Activated naive CD4-positive, alpha-beta T cell treated with anti-CD3 and anti-CD28 coated beads, Interleukin-2, amount 50 U/mL, for 72 hours (primary cell): ENCODE measurements at regions not wholly inside any gene's neighbourhood (a gene's known extent, or its start where the extent isn't known, plus 50 kb on each side); places are given as distances from the start of the nearest gene placed in this dataset.

ENCODE experiments used
- ATAC-seq, 2 donors: fragments of 150-1000 bp; cut with Tn5 transposase; 2 replicates each; pipeline ENCODE4 v1.10.0; 2021; ENCODE audit warnings: mild to moderate bottlenecking in 2 of 2, moderate library complexity in 2 of 2
- DNase-seq, 2 donors: peaks; one replicate each; pipeline ENCODE4 v3.0.0; 2021 to 2022; ENCODE audit warnings: low spot score in 2 of 2
- H3K27ac Mint-ChIP-seq, 2 donors: one replicate each; pipeline ENCODE4 v1.8.0; 2022; ENCODE audit warnings: mild to moderate bottlenecking in 2 of 2, mixed read lengths in 2 of 2
- H3K36me3 Mint-ChIP-seq, 2 donors: one replicate each; pipeline ENCODE4 v1.8.0; 2022; ENCODE audit warnings: mixed read lengths in 2 of 2
- H3K9me3 Mint-ChIP-seq, 2 donors: one replicate each; pipeline ENCODE4 v1.8.0; 2022; ENCODE audit warnings: mixed read lengths in 2 of 2

DNA sequence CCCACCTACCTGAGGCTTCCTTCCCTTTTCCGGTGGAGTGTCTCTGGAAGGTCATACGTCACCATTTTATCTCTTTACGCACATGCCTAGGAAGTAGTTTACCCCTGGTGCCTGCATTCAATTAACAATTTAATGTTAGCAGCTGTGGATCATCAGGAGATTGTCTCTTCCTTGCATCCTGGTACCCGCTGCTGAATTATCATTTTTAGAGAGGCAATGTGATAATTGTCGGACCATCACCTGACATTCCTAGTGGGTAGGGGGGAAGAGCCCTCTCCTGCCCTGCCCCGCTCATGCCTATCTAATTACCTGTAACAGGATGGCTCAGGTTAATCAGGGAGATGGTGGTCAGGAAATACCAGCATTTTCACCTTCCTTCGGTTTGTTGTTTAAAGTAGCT lies 863.6 kb downstream of the RPA4 start:
- Mint-ChIP-seq H3K36me3 (no peaks in the 10 kb centered on the region), H3K27ac (no peak overlapping the region), H3K9me3 (no peaks in the 10 kb centered on the region)
- ATAC-seq (no peak), DNase-seq (no peak)

DNA sequence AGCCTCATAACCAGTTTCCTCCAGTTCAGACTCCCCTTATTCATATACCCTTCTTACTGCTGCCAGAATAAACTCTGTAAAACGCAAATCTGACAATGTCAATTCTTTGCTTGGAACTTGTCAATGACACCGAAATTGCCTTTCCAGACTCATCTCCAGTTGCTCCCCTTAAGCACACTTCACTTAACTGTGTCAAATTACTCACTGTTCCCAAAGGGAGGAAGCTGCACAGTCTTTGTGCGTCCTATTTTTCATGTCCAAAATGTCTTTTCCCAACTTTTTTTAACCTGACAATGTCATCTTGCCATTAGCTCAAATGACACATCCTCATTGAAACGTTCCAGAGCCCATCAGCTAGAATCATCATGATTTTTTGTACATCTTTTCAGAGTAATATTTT lies 867.3 kb downstream of the RPA4 start:
- H3K9me3 Mint-ChIP-seq: no peaks in the 10 kb centered on the region
- H3K36me3 Mint-ChIP-seq: no peaks in the 10 kb centered on the region
- no peak for ATAC-seq

DNA sequence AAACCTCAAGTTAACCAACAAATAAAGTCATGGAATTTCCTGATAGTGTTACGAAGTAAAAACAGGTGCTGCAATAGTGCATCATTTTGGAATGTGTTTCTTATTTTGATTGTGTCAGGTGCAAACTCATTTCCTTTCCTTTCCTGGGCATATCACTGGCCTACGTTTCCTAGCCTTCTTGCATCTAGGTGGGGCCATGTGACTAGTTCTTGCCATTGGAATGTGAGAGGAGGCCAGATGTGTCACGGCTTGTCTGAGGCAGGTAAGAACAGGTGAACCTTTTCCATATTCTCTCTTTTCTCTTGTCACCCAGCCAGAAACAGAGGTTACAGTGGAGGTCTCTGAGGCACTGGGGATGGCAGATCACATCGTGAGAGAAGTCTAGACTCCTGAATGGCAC lies 868.0 kb downstream of the RPA4 start:
- no peaks in the 10 kb centered on the region for H3K36me3 Mint-ChIP-seq
- H3K27ac Mint-ChIP-seq: no peak overlapping the region
- DNase-seq (no peak), ATAC-seq (no peak)
- H3K9me3 Mint-ChIP-seq: no peaks in the 10 kb centered on the region

More for the DNA sequence above, 867.3 kb downstream of the RPA4 start:
- DNase-seq: no peak
- no peak overlapping the region for H3K27ac Mint-ChIP-seq

DNA sequence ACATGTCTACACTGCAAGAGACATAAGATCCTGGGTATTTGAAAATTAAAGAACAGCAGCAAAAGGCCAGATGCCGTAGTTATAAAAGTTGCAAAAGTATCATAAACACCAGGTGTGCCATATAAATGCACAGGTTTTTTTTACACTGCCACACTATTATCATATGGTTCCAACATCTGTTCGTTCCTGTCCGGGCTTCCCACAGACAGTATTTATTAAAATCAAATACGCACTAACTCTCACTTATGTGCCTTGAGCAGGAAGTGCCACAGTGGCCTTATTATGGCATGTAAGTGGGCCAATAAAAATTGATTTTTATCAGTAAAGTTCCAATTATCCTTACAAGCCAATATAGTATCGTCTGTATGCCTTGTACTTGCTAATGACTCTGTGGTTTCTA lies 873.2 kb downstream of the RPA4 start:
- Mint-ChIP-seq H3K9me3 (no peaks in the 10 kb centered on the region), H3K36me3 (no peaks in the 10 kb centered on the region), H3K27ac (no peak overlapping the region)
- DNase-seq (no peak), ATAC-seq (no peak)

DNA sequence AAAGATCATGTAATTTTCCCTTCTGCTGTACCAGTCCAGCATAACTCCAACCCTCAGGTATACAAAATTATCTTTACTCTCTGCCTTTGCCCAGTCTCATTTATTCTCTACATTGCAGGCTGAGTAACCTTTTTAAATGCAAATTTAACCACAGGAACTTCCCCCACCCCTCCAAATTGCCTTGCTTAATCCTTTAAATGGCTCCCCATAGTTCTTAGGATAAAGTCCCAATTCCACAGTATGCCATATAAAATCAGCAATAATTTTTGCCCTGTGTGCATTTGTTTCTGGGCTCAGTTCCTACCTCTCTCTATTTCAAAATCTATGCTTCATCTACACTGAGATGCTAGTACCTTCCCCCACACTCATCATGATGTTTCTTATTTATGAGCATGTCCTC lies 879.7 kb downstream of the RPA4 start:
- H3K9me3 Mint-ChIP-seq: no peaks in the 10 kb centered on the region
- DNase-seq (no peak), ATAC-seq (no peak)
- H3K36me3 Mint-ChIP-seq: no peaks in the 10 kb centered on the region
- no peak overlapping the region for H3K27ac Mint-ChIP-seq

DNA sequence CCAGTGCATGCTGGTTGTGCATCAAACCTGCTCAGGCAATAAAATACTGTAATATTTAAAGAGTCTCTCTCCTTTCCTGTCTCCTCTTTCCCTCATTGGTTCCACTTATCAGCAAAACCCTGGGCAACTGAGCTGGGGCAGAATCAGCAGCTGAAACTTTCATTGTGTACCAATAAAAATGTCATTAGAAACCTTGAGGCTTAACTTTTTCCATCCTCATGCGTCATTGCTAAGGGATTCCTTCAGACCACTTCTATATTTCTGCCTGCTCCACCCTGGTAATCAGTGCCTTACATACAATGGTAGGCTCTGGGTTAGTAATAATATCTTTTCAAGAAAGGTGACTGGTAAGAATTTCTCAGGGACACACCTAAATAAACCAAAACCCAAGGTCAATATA lies 880.3 kb downstream of the RPA4 start:
- no peak for DNase-seq

DNA sequence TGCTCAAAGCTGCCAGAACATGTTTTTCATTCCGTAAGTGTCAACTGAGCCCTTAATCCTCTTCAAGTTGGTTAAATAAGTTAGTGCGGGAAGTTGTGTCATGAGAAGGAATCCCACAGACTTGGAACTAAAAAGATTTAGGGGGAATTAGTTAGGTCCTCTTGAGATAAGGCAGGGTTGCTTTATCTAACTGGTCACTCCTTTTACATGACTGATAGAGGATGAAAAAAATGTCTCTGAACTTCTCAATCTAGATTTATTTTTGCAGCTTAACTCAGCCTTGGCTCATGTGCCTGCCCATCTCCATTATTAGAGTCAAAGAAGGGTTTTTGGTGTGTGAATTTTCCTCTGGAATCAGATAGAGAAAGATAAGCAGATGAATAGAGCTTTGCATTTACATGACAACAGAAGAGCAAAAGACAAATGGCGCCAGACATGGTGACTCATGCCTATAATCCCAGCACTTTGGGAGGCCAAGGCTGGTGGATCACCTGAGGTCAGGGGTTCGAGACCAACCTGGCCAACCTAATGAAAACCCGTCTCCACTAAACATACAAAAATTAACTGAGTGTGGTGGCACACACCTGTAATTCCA lies 882.9 kb downstream of the RPA4 start:
- no peaks in the 10 kb centered on the region for H3K9me3 Mint-ChIP-seq
- ATAC-seq (no peak), DNase-seq (no peak)
- no peak overlapping the region for H3K27ac Mint-ChIP-seq
- no peaks in the 10 kb centered on the region for H3K36me3 Mint-ChIP-seq

More for the DNA sequence above, 880.3 kb downstream of the RPA4 start:
- no peak for ATAC-seq
- Mint-ChIP-seq H3K36me3 (no peaks in the 10 kb centered on the region), H3K27ac (no peak overlapping the region), H3K9me3 (no peaks in the 10 kb centered on the region)

DNA sequence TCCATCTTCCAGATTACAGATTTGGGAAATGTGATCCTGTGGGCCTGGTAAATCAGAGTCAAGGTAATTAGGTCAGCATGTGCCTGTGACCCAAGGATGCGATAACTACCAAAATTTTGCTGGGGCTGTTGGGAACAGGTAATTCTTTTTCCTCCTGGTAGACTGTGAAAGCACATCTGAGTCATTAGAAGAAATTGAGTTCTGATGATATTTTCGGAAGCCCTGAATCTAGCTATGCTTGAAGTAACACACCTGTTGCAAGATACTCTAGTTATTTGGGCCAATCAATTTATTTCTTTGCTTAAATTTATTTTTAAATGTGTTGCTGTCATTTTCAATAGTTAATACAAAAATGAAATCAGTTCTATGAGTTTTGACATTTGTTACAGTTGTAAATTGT lies 903.6 kb downstream of the RPA4 start:
- no peaks in the 10 kb centered on the region for H3K36me3 Mint-ChIP-seq
- DNase-seq (no peak), ATAC-seq (no peak)
- no peak overlapping the region for H3K27ac Mint-ChIP-seq
- H3K9me3 Mint-ChIP-seq: peaks cover 3 to 4% of the 10 kb centered on the region in 2 donors

DNA sequence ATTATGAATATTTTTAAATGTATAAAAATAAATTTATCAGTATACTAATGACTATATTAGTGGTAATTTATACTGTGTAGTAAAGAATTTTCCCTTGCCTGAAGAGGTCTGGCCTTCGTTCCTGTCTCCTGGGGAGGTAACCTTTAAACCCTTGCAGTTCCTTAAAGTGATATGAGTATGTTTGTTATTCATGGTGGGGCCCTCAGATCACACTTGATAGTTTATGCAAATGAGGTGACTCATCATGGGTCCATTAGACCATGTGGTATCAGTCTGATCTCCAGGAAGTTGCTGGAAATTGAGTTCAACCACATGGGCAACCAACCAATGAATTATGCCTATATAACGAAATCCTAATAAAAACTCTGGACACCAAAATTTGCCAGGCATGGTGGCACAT lies 904.1 kb downstream of the RPA4 start:
- DNase-seq (no peak), ATAC-seq (no peak)
- Mint-ChIP-seq H3K9me3 (peaks cover 0 to 4% of the 10 kb centered on the region in 2 donors), H3K27ac (no peak overlapping the region), H3K36me3 (no peaks in the 10 kb centered on the region)

DNA sequence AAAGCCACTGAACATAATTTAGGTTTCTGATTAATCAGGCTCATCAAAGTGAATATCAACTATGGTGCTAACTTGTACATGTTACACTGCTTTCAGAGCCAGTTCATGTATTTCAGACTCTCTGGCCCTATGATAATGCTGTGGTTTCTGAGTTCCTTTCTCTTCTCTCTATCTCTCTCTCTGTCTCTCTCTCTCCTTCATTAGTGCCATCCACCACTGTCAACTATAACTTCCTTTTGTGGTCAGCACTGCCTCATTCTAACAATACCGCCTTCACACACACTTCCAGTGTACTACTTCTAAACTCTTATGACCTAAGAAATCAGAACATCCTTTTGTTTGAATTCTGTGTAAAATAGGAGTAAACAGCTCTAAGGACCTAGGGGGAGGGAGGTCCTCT lies 907.1 kb downstream of the RPA4 start:
- Mint-ChIP-seq H3K9me3 (peaks cover 0 to 4% of the 10 kb centered on the region in 2 donors), H3K27ac (no peak overlapping the region), H3K36me3 (no peaks in the 10 kb centered on the region)
- no peak for DNase-seq
- ATAC-seq: no peak

DNA sequence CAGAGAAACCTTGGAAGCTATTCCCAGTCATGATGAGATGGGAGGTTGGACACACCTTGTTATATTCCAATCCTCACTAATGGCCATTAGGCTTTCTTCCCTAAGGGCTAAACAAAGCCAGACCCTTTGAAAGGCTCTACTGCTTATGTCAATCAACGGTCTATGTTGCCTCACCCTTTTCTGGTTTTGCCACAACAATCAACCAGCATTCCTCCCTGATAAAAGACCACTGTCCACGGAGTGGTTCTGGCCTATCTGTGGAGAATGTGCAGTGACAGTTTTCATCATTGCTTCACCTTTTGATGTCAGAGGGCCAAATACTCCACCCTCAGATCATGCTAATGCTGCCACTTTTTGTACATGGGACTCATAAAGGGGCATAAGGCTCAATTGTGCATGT lies 913.4 kb downstream of the RPA4 start:
- no peak for ATAC-seq
- no peak overlapping the region for H3K27ac Mint-ChIP-seq

DNA sequence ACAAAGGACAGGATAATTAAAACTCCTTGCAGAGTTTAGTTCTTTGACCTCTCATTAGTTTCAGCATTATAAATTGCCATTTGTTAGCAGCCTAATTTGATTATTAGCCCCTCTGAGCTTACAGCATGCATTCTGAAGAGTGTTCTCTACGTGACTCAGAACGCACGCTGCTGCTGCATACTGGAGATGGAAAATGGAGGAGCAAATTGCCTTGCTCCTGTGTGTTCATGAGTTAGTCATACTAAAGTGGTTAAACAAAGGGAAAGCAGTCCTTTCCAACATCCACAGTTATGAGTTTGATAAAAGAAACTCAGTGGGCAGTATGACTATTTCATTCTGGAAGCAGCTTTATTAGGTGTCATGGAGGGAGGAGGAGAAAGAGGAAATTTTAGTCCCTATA lies 922.5 kb downstream of the RPA4 start:
- Mint-ChIP-seq H3K36me3 (no peaks in the 10 kb centered on the region), H3K27ac (no peak overlapping the region), H3K9me3 (peaks cover 0 to 3% of the 10 kb centered on the region in 2 donors)
- ATAC-seq (no peak), DNase-seq (no peak)

More for the DNA sequence above, 913.4 kb downstream of the RPA4 start:
- Mint-ChIP-seq H3K36me3 (no peaks in the 10 kb centered on the region), H3K9me3 (peaks cover 0 to 3% of the 10 kb centered on the region in 2 donors)
- DNase-seq: no peak

DNA sequence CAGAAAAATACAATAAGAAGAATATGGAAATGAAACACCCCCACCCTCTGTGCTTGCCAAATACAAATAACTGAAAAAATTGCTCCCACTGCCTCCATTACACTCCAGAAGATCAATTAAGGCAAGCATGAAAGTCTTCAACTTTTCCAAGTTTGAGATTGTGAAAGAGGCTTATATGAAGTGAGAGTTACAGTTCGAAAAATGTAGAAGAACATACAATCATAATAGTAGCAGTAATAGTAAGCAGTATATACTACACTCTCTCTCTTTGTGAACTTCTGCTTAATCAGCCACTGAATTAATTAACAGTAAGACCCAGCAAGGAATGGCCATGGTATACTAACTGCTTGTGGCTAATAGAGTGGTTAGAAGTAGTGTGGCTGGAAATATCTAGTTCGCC lies 923.2 kb downstream of the RPA4 start:
- Mint-ChIP-seq H3K27ac (no peak overlapping the region), H3K36me3 (no peaks in the 10 kb centered on the region), H3K9me3 (no peaks in the 10 kb centered on the region)
- DNase-seq: no peak
- ATAC-seq: no peak

DNA sequence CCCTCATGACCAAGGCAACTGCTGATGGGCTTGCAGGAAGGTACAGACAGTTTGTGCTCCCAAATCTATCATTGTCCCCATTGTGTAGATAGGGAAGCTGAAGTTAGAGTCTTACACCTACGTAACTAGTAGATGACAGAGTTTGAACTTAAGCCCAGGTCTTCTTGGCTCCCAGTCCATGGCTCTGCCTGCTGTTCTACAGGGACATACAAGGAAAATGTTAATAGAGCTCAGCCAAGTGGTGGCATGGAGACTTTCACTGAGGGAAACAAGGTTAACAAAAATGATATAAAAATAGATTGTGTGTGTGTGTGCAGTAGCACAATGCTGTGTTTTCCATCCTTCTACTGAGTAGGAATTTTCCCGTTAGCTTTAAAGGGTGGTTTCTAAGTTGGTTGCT lies 936.5 kb downstream of the RPA4 start:
- DNase-seq: no peak
- ATAC-seq: no peak
- H3K27ac Mint-ChIP-seq: no peak overlapping the region
- no peaks in the 10 kb centered on the region for H3K36me3 Mint-ChIP-seq
- H3K9me3 Mint-ChIP-seq: peaks cover 0 to 2% of the 10 kb centered on the region in 2 donors

DNA sequence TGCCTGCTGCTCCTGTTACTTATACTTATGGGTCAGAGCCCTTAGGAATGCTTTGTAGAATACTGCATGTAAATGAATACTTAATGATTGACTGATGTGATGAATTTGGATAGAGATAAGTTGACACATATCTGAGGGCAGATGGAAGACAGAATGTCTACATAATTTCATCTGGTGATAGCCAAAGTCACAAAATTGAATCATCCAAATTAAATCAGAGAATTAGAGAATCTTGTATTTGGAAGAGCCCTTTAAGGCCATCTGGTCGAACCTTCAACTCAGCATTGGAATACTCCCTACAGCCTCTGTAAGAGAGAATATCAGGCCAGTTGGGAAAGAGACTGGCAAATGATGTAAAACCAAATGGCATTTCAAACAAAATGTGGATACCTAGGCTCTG lies 944.8 kb downstream of the RPA4 start:
- DNase-seq: no peak
- Mint-ChIP-seq H3K27ac (no peak overlapping the region), H3K36me3 (no peaks in the 10 kb centered on the region), H3K9me3 (peaks cover 0 to 3% of the 10 kb centered on the region in 2 donors)
- no peak for ATAC-seq

DNA sequence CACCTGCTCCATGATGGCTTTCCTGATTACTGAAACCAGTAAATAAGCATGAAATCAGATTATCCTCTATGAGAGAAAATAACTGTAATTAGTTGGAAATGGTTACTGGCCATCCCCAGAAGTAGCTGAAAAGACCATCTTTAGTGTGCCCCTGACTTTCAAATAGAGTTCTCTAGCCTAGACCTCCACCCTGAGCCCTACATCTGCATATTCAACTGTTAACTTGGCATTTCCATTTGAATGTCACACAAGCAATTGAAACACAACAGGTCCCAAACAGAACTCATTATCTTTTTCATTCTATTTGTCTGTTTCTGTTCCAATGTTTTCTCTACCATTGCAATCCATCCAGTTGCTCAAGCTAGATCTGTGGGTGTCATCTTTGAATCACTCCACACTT lies 952.3 kb downstream of the RPA4 start:
- H3K36me3 Mint-ChIP-seq: no peaks in the 10 kb centered on the region
- no peaks in the 10 kb centered on the region for H3K9me3 Mint-ChIP-seq
- DNase-seq: no peak
- ATAC-seq: no peak
- H3K27ac Mint-ChIP-seq: no peak overlapping the region

DNA sequence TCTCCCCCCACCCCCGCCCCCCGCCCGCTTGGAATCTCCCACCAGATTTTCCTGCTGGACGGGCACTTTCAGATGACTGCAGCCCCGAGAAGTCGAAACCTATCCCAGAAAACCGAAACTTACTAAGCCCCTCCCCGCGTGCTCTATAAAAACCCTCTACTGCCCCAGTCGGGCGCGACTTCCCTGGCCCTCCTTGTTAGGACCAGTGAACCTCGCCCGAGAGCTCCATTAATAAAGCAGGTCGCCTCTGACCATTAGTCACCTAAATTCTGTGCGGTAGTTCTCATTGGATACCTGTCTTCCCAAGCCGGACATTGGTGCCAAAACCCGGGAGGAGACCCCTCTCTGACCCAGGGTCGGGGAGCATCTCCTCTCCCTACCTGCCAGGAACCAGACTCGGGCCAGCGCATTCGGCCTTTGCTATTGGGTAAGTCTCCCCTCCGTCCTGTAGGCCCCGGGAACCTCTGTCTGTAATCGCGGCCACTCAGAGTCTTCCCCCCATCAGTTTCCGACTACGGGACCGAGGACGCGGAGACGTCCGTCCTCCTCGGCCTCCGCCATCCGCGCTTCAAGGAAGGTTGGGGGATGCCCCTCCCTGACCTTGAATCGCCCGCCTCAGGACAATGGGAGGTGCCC lies 958.0 kb downstream of the RPA4 start:
- DNase-seq (no peak), ATAC-seq (no peak)
- Mint-ChIP-seq H3K36me3 (no peaks in the 10 kb centered on the region), H3K9me3 (peaks cover 14 to 16% of the 10 kb centered on the region in 2 donors), H3K27ac (no peak overlapping the region)

DNA sequence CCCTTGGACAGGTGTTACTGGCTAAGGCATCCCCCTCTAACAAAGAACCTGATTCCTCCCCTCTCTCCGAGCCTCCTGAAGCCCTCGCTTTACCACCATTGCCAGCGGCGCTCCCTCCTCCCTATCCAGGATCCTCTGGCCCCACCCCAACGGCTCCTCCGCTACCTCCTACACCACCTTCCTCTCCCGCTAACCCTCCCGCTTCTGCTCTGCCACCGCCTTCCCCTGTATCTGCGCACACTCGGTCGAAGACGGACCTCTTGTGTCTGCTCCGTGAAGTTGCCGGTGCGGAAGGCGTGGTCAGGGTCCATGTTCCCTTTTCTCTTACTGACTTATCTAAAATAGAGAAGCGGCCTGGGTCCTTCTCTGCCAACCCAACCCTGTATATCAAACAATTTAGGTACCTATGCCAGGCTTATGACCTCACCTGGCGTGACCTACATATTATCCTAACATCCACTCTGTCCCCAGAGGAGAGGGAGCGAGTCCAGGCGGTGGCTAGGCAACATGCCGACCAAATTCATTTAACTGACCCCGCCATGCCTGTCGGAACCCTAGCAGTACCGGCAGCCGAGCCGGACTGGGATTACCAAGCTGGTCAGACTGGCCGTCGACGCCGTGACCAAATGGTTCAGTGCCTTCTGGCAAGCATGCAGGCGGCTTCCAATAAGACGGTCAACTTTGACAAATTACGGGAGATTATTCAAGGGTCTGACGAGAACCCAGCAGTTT lies 958.9 kb downstream of the RPA4 start:
- Mint-ChIP-seq H3K27ac (no peak overlapping the region), H3K36me3 (no peaks in the 10 kb centered on the region), H3K9me3 (peaks cover 14 to 16% of the 10 kb centered on the region in 2 donors)
- ATAC-seq: no peak
- DNase-seq: no peak
